Neural progenitor cell (in vitro differentiated cells): ENCODE measurements at regions not wholly inside any gene's neighbourhood (a gene's known extent, or its start where the extent isn't known, plus 50 kb on each side); places are given as distances from the start of the nearest gene placed in this dataset.

ENCODE experiments used
- DNase-seq: peaks from one replicate; pipeline ENCODE4 v3.0.0-alpha.2; 2016; ENCODE audit warnings: low spot score
- H2AFZ ChIP-seq: fragments of 200-600 bp; sonication (generic); replicated peaks from 2 replicates; pipeline ENCODE4 v1.6.1; 2016; ENCODE audit warnings: antibody characterized with exemption
- H3F3A ChIP-seq: fragments of 200-600 bp; sonication (generic); 2 replicates; pipeline ENCODE4 v1.6.1; 2016; ENCODE audit warnings: antibody characterized with exemption, low read depth
- H3K27ac ChIP-seq: fragments of 200-600 bp; sonication (generic); 2 replicates; pipeline ENCODE4 v1.5.1; 2016; ENCODE audit warnings: mild to moderate bottlenecking
- H3K27me3 ChIP-seq: fragments of 200-600 bp; sonication (generic); 2 replicates; pipeline ENCODE4 v1.6.1; 2016; ENCODE audit warnings: mild to moderate bottlenecking, moderate library complexity
- H3K36me3 ChIP-seq: fragments of 200-600 bp; sonication (generic); 2 replicates; pipeline ENCODE4 v1.5.1; 2016
- H3K4me1 ChIP-seq: fragments of 200-600 bp; sonication (generic); 2 replicates; pipeline ENCODE4 v1.6.1; 2016; ENCODE audit warnings: mixed run types
- H3K4me2 ChIP-seq: fragments of 200-600 bp; sonication (generic); 2 replicates; pipeline ENCODE4 v1.6.1; 2016
- H3K4me3 ChIP-seq: fragments of 200-600 bp; sonication (generic); 2 replicates; pipeline ENCODE4 v1.5.1; 2016
- H3K79me2 ChIP-seq: fragments of 200-600 bp; sonication (generic); 2 replicates; pipeline ENCODE4 v1.6.1; 2016; ENCODE audit warnings: low read depth
- H3K9ac ChIP-seq: fragments of 200-600 bp; sonication (generic); 2 replicates; pipeline ENCODE4 v1.6.1; 2016
- H3K9me3 ChIP-seq: fragments of 200-600 bp; sonication (generic); 2 replicates; pipeline ENCODE4 v1.5.1; 2016; ENCODE audit warnings: low read depth
- H4K20me1 ChIP-seq: fragments of 200-600 bp; sonication (generic); 2 replicates; pipeline ENCODE4 v1.6.1; 2016; ENCODE audit warnings: low read depth
- H3K27ac Mint-ChIP-seq: 3 replicates; pipeline ENCODE4 v1.8.0; 2021; ENCODE audit warnings: mixed read lengths
- H3K27me3 Mint-ChIP-seq: 2 replicates; pipeline ENCODE4 v1.8.0; 2022; ENCODE audit warnings: low read depth, mild to moderate bottlenecking, inconsistent platforms, moderate library complexity, mixed read lengths; ENCODE audit not compliant: insufficient read depth
- H3K36me3 Mint-ChIP-seq: 3 replicates; pipeline ENCODE4 v1.8.0; 2021; ENCODE audit warnings: mixed read lengths
- H3K4me1 Mint-ChIP-seq: 3 replicates; pipeline ENCODE4 v1.8.0; 2021; ENCODE audit warnings: mixed read lengths
- H3K4me3 Mint-ChIP-seq: 3 replicates; pipeline ENCODE4 v1.8.0; 2021; ENCODE audit warnings: mild to moderate bottlenecking, moderate library complexity, mixed read lengths
- H3K9me3 Mint-ChIP-seq: 3 replicates; pipeline ENCODE4 v1.8.0; 2020; ENCODE audit warnings: mixed read lengths
- CTCF ChIP-seq: fragments of 200-600 bp; sonication (generic); IDR thresholded peaks from 2 replicates; pipeline ENCODE4 v1.5.1; 2017; ENCODE audit warnings: antibody characterized with exemption, mild to moderate bottlenecking
- EZH2 ChIP-seq: fragments of 200-600 bp; sonication (generic); IDR thresholded peaks from 2 replicates; pipeline ENCODE4 v1.6.1; 2017; ENCODE audit warnings: antibody characterized with exemption, mild to moderate bottlenecking, moderate library complexity
- EZH2phosphoT487 ChIP-seq: fragments of 200-600 bp; sonication (generic); IDR thresholded peaks from 2 replicates; pipeline ENCODE4 v1.6.1; 2017; ENCODE audit warnings: antibody characterized with exemption

DNA sequence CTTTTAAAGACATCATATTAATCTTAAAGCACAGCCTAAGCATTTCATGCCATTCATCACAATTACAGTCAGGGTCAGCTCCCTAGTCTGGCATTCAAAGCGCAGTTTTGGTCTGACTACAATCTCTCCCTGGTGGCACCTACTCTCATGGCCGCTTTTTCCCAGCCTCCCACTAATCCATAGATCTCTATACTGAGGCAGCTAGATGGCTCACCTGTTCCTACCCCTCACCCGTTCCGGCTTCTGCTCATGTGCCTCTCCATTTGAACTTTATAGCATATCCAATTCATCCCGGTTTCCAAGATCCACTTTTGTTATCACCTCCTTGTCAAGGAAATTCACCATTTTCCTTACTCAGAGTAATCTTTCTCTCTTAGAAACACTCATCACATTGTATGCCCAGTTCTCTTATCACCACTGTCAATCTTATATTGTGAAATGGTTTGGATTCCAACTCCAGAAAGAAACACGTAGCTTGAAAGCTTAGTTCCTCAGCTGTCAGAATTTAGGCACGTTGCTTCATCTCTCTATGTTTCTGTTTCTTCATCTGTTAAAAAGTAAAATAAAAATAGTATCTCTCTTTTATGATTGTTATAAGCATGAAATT is 220.0 kb upstream of the UBE2E2 start:
- Histone ChIP-seq H3K4me1 (peaks cover 18% of the 10 kb centered on the region), H3K4me2 (no peak overlapping the region), H3K36me3 (no peaks in the 10 kb centered on the region), H2AFZ (no peak overlapping the region), H3K27me3 (no peaks in the 10 kb centered on the region), H3K4me3 (no peak overlapping the region), H3K27ac (no peak overlapping the region), H3K9ac (no peak overlapping the region), H4K20me1 (no peaks in the 10 kb centered on the region), H3K9me3 (no peaks in the 10 kb centered on the region), H3F3A (no peaks in the 10 kb centered on the region), H3K79me2 (no peaks in the 10 kb centered on the region)
- no peak for DNase-seq
- Mint-ChIP-seq H3K36me3 (no peaks in the 10 kb centered on the region), H3K27me3 (peaks cover 7% of the 10 kb centered on the region), H3K9me3 (no peaks in the 10 kb centered on the region), H3K27ac (no peak overlapping the region), H3K4me3 (no peak overlapping the region), H3K4me1 (peaks cover 25% of the 10 kb centered on the region)
- no peak for TF ChIP-seq EZH2phosphoT487
- no peak for TF ChIP-seq EZH2
- TF ChIP-seq CTCF: no peak

GRCh38 chr3:22986958-22987357 is 216.2 kb upstream of the UBE2E2 start:
- no peak overlapping the region for H3K4me3 Mint-ChIP-seq
- H3K27me3 Mint-ChIP-seq: peaks cover 9% of the 10 kb centered on the region
- TF ChIP-seq EZH2: no peak
- no peak for TF ChIP-seq CTCF
- TF ChIP-seq EZH2phosphoT487: no peak
- no peaks in the 10 kb centered on the region for H3F3A ChIP-seq
- H3K9me3 Mint-ChIP-seq: no peaks in the 10 kb centered on the region
- H3K36me3 Mint-ChIP-seq: no peaks in the 10 kb centered on the region
- no peaks in the 10 kb centered on the region for H3K4me1 ChIP-seq
- H4K20me1 ChIP-seq: no peaks in the 10 kb centered on the region
- no peak overlapping the region for H3K4me2 ChIP-seq
- H3K9ac ChIP-seq: no peak overlapping the region
- H3K27me3 ChIP-seq: no peaks in the 10 kb centered on the region
- no peaks in the 10 kb centered on the region for H3K9me3 ChIP-seq
- no peak overlapping the region for H3K27ac ChIP-seq
- H3K4me1 Mint-ChIP-seq: peaks cover 3% of the 10 kb centered on the region
- no peak overlapping the region for H3K4me3 ChIP-seq
- no peaks in the 10 kb centered on the region for H3K79me2 ChIP-seq
- no peaks in the 10 kb centered on the region for H3K36me3 ChIP-seq
- H2AFZ ChIP-seq: no peak overlapping the region
- H3K27ac Mint-ChIP-seq: no peak overlapping the region
- no peak for DNase-seq

GRCh38 chr3:22988566-22988965 is 214.6 kb upstream of the UBE2E2 start:
- Histone ChIP-seq H2AFZ (no peak overlapping the region), H3K79me2 (no peaks in the 10 kb centered on the region), H3K27me3 (no peaks in the 10 kb centered on the region), H3K4me3 (no peak overlapping the region), H3F3A (no peaks in the 10 kb centered on the region), H4K20me1 (no peaks in the 10 kb centered on the region), H3K9me3 (no peaks in the 10 kb centered on the region), H3K4me2 (no peak overlapping the region), H3K4me1 (no peaks in the 10 kb centered on the region), H3K27ac (no peak overlapping the region), H3K36me3 (no peaks in the 10 kb centered on the region), H3K9ac (no peak overlapping the region)
- no peak for DNase-seq
- H3K27me3 Mint-ChIP-seq: peaks cover 7% of the 10 kb centered on the region
- no peaks in the 10 kb centered on the region for H3K36me3 Mint-ChIP-seq
- H3K4me3 Mint-ChIP-seq: no peak overlapping the region
- no peak overlapping the region for H3K27ac Mint-ChIP-seq
- no peaks in the 10 kb centered on the region for H3K9me3 Mint-ChIP-seq
- H3K4me1 Mint-ChIP-seq: no peaks in the 10 kb centered on the region
- TF ChIP-seq CTCF (no peak), EZH2phosphoT487 (no peak), EZH2 (no peak)
